SKM-1 treated with dmso at 0.1 percent for 144 hours (cell line): ENCODE measurements at regions not wholly inside any gene's neighbourhood (a gene's known extent, or its start where the extent isn't known, plus 50 kb on each side); places are given as distances from the start of the nearest gene placed in this dataset.

Source experiments
- DNase-seq: peaks from one replicate; lab custom pipeline; 2025; ENCODE audit not compliant: unreplicated experiment; lab: John Stamatoyannopoulos, UW

DNA sequence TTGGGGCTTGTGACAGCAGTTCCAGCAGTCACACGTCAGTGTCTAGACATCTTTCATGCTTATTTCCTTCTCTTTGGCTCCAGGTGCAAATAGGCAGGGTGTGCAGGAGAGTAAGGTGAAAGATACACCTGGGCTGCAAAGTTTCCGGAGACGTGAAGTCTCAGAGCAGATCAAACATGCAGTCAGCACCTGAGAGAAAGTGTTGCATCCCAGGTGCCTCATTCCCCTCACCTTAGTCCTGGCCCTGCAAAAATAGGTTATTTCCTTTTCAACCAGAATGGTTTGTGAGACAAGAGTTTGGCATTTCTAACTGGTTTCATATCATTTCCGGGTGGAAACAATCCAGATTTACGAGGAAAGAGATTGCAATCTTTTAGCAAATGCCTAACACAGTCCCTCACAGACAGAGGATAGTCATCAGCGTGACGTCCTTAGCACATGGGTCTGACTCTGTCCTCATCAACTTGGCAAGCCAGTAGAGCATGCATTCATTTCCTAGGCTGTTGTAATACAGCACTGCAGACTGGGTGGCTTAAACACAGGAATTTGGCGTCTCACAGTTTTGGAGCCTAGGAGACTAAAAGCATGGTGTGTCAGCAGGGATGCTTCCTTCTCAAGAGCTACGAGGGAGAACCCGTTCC lies 58.2 kb upstream of the ARRDC4 start:
- DNase-seq = no peak

DNA sequence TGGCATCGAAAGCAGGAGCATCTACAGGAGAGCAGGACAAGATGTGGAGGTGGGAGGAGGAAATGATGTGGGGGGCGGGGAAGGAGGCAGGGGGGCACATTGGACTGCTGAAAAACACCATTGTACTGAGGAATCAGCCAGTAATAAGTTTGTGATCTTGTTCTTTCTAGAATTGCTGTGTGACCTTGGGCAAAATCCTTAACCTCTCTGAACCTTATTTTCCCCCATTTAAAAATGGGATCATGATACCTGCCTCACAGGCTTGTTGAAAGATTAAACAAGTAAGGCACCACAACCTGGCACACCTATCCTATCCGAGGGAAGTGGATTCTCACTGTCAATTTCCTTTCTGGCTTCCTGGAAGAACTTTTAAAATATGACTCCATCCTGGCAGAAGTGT lies 56.9 kb upstream of the ARRDC4 start:
- no peak for DNase-seq

DNA sequence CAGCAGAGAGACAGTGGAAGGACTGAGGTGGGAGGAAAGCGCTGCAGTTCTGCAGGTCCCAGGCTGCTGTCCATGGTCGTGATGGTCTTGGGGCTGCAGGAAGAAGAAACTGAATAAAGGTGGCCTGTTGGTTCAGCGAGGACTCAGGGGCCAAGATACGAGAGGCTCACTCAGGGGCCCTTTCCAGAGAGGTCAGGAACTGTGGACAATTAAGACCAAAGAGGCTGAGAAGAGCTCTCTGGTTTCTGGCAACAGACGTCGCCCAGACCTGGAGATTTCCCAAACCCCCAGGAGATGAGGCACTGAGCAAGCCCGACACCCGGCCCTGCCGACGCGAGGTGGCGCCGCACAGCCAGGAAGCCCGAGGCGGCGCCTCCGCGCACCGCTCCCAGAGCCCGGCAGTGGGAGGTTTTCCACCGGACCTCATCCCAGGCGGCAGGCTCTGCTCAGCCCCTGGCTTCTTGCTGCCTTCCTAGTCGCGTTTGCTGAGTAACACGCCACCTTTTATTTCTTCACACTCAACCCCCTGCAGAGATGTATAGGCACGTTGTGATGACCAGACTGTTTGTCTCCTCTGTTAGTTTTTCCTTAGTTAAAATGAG lies 56.4 kb upstream of the ARRDC4 start:
- DNase-seq = peak; percentile 29

DNA sequence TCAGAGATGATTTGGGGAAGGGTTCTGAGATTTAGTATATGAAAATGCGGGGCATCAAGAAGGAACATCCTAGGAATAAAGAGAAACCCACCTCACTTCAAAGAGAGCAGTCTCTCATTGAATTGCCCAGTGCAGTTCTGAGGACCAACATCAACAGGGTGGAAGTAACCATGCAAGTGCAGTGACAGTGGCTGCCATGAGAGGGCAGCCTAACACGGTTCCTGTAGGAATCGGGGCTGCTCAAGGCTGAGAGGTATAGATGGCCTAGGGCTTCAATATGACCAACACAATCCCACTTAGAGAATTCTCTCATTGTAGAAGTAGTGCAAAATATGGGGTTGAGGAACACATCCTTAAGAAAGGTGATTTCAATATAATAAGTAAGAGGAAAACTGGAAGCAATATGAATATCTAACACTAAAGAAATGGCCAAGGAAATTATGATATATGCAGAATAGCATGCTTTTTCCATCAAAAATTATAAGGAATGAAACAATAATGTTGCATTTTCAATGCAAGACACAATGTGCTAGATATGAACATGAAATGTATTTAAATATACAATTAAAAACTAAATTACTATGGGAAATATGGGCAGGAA lies 51.1 kb upstream of the ARRDC4 start:
- DNase-seq = peak; percentile 28
